Activated CD4-positive, alpha-beta T cell treated with anti-CD3 and anti-CD28 coated beads for 36 hours (primary cell): ENCODE measurements at regions not wholly inside any gene's neighbourhood (a gene's known extent, or its start where the extent isn't known, plus 50 kb on each side); places are given as distances from the start of the nearest gene placed in this dataset.

Experiments used
- ATAC-seq: fragments of 200-7000 bp; cut with Tn5 transposase; one replicate; pipeline ENCODE4 v1.10.0; 2021; ENCODE audit warnings: mild to moderate bottlenecking, moderate library complexity
- CTCF ChIA-PET: fragments of 350-600 bp; sonication (Branson Sonifier 250); formaldehyde crosslinking; loops from one replicate; lab custom pipeline; 2021; ENCODE audit warnings: antibody characterized with exemption; lab: Charles Lee
- POLR2A ChIA-PET: fragments of 350-600 bp; sonication (Branson Sonifier 250); formaldehyde crosslinking; loops from one replicate; lab custom pipeline; 2021; ENCODE audit warnings: antibody characterized with exemption, inconsistent platforms; lab: Charles Lee
- DNase-seq: peaks from one replicate; pipeline ENCODE4 v3.0.0-alpha.2; 2020
- H3K27ac Mint-ChIP-seq: one replicate; pipeline ENCODE4 v1.8.0; 2021; ENCODE audit warnings: mixed read lengths
- H3K27me3 Mint-ChIP-seq: one replicate; pipeline ENCODE4 v1.8.0; 2021; ENCODE audit warnings: mixed read lengths
- H3K36me3 Mint-ChIP-seq: one replicate; pipeline ENCODE4 v1.8.0; 2021; ENCODE audit warnings: low read depth, mixed read lengths
- H3K4me1 Mint-ChIP-seq: one replicate; pipeline ENCODE4 v1.8.0; 2021; ENCODE audit warnings: mixed read lengths
- H3K4me3 Mint-ChIP-seq: one replicate; pipeline ENCODE4 v1.8.0; 2021; ENCODE audit warnings: mild to moderate bottlenecking, moderate library complexity, mixed read lengths
- H3K9me3 Mint-ChIP-seq: one replicate; pipeline ENCODE4 v1.8.0; 2021; ENCODE audit warnings: low read depth, mixed read lengths
- intact Hi-C, 2 experiments: fragments of 100-400 bp; cut with DNase I in 1 of 2; cut with micrococcal nuclease in 1 of 2; formaldehyde crosslinking; loops; one replicate each; pipeline versions ENCODE4 v1.14.2 to v1.15.1; 2022 to 2024; cut with DNase I, micrococcal nuclease

DNA sequence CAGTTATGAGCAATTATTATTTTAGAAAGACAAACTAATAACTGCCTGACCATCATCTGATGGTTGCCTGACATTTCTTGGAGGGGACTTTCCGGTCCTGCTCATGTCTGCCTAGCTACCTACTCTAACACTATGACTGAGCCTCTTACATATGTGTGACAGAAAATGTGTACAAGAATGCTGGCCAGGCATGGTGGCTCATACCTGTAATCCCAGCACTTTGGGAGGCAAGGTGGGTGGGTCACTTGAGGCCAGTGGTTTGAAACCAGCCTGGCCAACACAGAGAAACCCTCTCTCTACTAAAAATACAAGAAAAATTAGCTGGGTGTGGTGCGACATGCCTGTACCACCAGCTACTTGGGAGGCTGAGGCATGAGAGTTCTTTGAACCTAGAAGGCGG is 666.3 kb downstream of the KCNJ3 start:
- no peak overlapping the region for H3K27ac Mint-ChIP-seq
- peaks cover 2% of the 10 kb centered on the region for H3K27me3 Mint-ChIP-seq
- no peaks in the 10 kb centered on the region for H3K9me3 Mint-ChIP-seq
- intact Hi-C loops, result no loop called here
- POLR2A ChIA-PET, result no interaction called here
- no peak overlapping the region for H3K4me3 Mint-ChIP-seq
- no peaks in the 10 kb centered on the region for H3K4me1 Mint-ChIP-seq
- CTCF ChIA-PET, result interaction anchor here (0.6 to 2.8 kb wide), 2 partner anchors 12 to 162 kb away, joined by 3 to 6 read pairs; no protein-coding TSS in a partner anchor
- ATAC-seq (no peak), DNase-seq (no peak)
- H3K36me3 Mint-ChIP-seq, result no peaks in the 10 kb centered on the region

GRCh38 chr2:155363349-155363888 is 664.9 kb downstream of the KCNJ3 start:
- no peaks in the 10 kb centered on the region for H3K4me1 Mint-ChIP-seq
- intact Hi-C loops, result no loop called here

GRCh38 chr2:155357172-155357571 is 658.7 kb downstream of the KCNJ3 start:
- POLR2A ChIA-PET, result no interaction called here
- H3K27ac Mint-ChIP-seq, result no peak overlapping the region
- CTCF ChIA-PET, result interaction anchor here (0.8 kb wide), 1 partner anchor 29 kb away, joined by 4 read pairs; no protein-coding TSS in a partner anchor

More at GRCh38 chr2:155363349-155363888, 664.9 kb downstream of the KCNJ3 start:
- Mint-ChIP-seq H3K27me3 (peaks cover 2% of the 10 kb centered on the region), H3K9me3 (peaks cover 4% of the 10 kb centered on the region), H3K27ac (no peak overlapping the region), H3K36me3 (no peaks in the 10 kb centered on the region), H3K4me3 (no peak overlapping the region)
- ChIA-PET CTCF (interaction anchor here (0.8 to 2.8 kb wide), 2 partner anchors 13 to 14 kb away, joined by 3 to 6 read pairs; no protein-coding TSS in a partner anchor), POLR2A (no interaction called here)
- DNase-seq, result no peak
- ATAC-seq, result no peak

GRCh38 chr2:155356250-155356649 is 657.8 kb downstream of the KCNJ3 start:
- H3K9me3 Mint-ChIP-seq, result peaks cover 10% of the 10 kb centered on the region
- no peaks in the 10 kb centered on the region for H3K36me3 Mint-ChIP-seq
- H3K4me1 Mint-ChIP-seq, result no peaks in the 10 kb centered on the region
- DNase-seq, result no peak
- no peak overlapping the region for H3K27ac Mint-ChIP-seq
- H3K27me3 Mint-ChIP-seq, result no peaks in the 10 kb centered on the region
- ATAC-seq, result no peak
- ChIA-PET CTCF (interaction anchor here (0.8 kb wide), 1 partner anchor 30 kb away, joined by 4 read pairs; no protein-coding TSS in a partner anchor), POLR2A (no interaction called here)
- intact Hi-C loops, result no loop called here
- H3K4me3 Mint-ChIP-seq, result no peak overlapping the region

More at GRCh38 chr2:155357172-155357571, 658.7 kb downstream of the KCNJ3 start:
- no peak for ATAC-seq
- H3K36me3 Mint-ChIP-seq, result no peaks in the 10 kb centered on the region
- no peaks in the 10 kb centered on the region for H3K4me1 Mint-ChIP-seq
- H3K27me3 Mint-ChIP-seq, result no peaks in the 10 kb centered on the region
- DNase-seq, result no peak
- intact Hi-C loops, result no loop called here
- H3K4me3 Mint-ChIP-seq, result no peak overlapping the region
- peaks cover 10% of the 10 kb centered on the region for H3K9me3 Mint-ChIP-seq

DNA sequence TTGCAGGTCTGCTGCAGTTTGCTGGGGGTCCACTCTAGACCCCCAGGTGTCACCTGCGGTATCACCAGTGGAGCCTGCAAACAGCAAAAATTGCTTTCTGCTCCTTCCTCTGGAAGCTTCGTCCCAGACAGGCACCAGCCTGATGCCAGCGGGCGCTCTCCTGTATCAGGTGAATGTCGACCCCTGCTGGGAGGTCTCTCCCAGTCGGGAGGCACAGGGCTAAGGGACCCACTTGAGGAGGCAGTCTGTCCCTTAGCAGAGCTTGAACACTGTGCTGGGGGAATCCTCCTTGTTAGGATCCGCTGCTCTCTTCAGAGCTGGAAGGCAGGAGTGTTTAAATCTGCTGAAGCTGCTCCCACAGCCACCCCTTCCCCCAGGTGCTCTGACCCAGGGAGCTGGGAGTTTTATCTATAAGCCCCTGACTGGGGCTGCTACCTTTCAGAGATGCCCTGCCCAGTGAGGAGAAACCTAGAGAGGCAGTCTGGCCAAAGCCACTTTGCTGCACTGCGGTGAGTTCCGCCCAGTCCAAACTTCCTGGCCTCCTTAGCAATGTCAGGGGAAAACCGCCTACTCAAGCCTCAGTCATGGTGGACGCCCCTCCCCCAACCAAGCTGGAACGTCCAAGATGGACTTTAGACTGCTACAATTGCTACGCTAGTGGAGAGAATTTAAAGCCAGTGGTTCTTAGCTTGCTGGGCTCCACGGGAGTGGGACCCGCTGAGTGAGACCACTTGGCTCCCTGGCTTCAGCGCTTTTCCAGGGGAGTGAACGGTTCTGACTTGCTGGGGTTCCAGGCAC is 652.5 kb downstream of the KCNJ3 start:
- ChIA-PET CTCF (no interaction called here), POLR2A (no interaction called here)
- Mint-ChIP-seq H3K4me3 (no peak overlapping the region), H3K9me3 (peaks cover under 1% of the 10 kb centered on the region), H3K4me1 (no peaks in the 10 kb centered on the region), H3K36me3 (no peaks in the 10 kb centered on the region), H3K27me3 (no peaks in the 10 kb centered on the region), H3K27ac (no peak overlapping the region)
- no peak for DNase-seq
- intact Hi-C loops, result no loop called here
- no peak for ATAC-seq

DNA sequence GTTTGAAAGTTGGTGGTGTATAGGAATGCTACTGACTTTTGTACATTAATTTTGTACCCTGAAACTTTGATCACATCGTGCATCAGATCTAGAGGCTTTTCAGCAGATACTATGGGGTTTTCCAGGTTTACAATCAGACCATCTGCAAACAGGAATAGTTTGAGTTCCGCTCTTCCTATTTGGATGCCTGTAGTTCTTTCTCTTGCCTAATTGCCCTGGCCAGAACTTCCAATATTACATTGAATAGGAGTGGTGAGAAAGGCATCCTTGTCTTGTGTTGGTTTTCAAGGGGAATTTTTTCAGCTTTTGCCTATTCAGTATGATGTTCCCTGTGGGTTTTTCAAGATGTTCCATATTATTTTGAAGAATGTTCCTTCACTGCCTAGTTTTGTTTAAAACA is 633.5 kb downstream of the KCNJ3 start:
- CTCF ChIA-PET, result no interaction called here
- no peaks in the 10 kb centered on the region for H3K36me3 Mint-ChIP-seq
- H3K4me3 Mint-ChIP-seq, result no peak overlapping the region
- no peak for ATAC-seq
- DNase-seq, result no peak
- intact Hi-C loops, result no loop called here
- no peaks in the 10 kb centered on the region for H3K4me1 Mint-ChIP-seq
- H3K27me3 Mint-ChIP-seq, result no peaks in the 10 kb centered on the region
- no peaks in the 10 kb centered on the region for H3K9me3 Mint-ChIP-seq
- POLR2A ChIA-PET, result no interaction called here
- no peak overlapping the region for H3K27ac Mint-ChIP-seq

DNA sequence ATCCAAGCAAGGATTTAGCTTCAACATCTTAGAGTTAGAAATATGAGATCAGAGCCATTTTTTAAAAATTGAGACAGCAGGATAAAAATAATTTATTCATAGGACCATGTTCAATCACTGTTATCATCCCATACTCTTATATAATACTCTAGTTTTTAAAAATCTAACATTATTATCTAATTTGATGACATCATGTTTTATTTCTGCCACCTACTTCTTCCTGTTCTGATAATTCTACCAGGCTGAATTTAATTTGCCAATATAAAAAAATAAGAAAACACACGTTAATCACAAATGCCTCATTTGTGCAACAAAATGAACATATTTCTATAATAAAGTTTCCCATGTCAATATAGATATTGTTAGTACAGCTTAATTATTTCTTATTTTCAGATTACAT is 621.7 kb downstream of the KCNJ3 start:
- Mint-ChIP-seq H3K4me1 (no peaks in the 10 kb centered on the region), H3K36me3 (no peaks in the 10 kb centered on the region), H3K4me3 (no peak overlapping the region), H3K9me3 (no peaks in the 10 kb centered on the region), H3K27me3 (no peaks in the 10 kb centered on the region), H3K27ac (no peak overlapping the region)
- intact Hi-C loops, result no loop called here
- no peak for DNase-seq
- ChIA-PET POLR2A (no interaction called here), CTCF (no interaction called here)
- no peak for ATAC-seq

DNA sequence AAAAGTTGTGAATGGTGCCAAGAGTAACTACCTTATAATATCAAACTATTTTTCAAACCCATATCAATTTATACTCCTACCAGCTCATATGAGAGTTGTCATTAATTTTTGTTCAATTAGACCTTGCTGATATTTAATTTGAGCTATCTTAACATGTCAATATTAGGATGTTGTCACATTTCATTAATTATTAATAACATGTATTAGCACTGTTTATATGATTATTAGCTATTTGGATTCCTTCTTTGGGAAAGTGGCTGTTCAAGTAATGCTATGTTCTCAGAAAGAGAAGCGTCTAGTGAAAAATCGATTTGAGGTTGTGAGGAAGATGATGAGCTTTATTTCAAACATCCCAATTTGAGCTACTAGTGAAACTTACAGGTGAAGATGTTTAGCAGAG is 620.2 kb downstream of the KCNJ3 start:
- H3K9me3 Mint-ChIP-seq, result no peaks in the 10 kb centered on the region
- ChIA-PET CTCF (no interaction called here), POLR2A (no interaction called here)
- no peak overlapping the region for H3K27ac Mint-ChIP-seq
- no peak for ATAC-seq
- no peak for DNase-seq
- no peaks in the 10 kb centered on the region for H3K4me1 Mint-ChIP-seq
- no peaks in the 10 kb centered on the region for H3K36me3 Mint-ChIP-seq
- H3K4me3 Mint-ChIP-seq, result no peak overlapping the region
- no peaks in the 10 kb centered on the region for H3K27me3 Mint-ChIP-seq
- intact Hi-C loops, result no loop called here

GRCh38 chr2:155315768-155316167 is 617.3 kb downstream of the KCNJ3 start:
- intact Hi-C loops, result no loop called here
- Mint-ChIP-seq H3K27ac (no peak overlapping the region), H3K9me3 (no peaks in the 10 kb centered on the region), H3K4me3 (no peak overlapping the region), H3K36me3 (no peaks in the 10 kb centered on the region), H3K4me1 (no peaks in the 10 kb centered on the region), H3K27me3 (no peaks in the 10 kb centered on the region)
- DNase-seq (no peak), ATAC-seq (no peak)
- ChIA-PET CTCF (no interaction called here), POLR2A (no interaction called here)

DNA sequence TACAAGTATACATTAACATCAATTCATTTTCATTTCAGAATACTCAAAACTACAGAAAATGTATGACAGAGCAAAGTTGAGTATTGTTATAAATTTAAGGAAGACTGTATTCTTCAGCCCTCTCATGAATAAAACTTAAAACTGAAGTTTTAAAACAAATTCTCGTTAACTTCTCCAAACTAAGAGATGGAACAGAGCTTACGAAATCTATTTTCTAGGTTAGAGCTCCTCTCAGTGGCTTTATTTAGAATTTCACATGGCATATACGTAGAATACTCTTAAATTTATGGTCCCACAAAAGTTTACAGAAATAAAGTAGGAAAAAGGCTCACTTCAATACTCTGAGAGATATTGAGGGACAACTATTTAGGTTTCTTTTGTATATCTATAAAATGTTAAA is 612.1 kb downstream of the KCNJ3 start:
- Mint-ChIP-seq H3K27ac (no peak overlapping the region), H3K9me3 (no peaks in the 10 kb centered on the region), H3K4me1 (no peaks in the 10 kb centered on the region), H3K36me3 (no peaks in the 10 kb centered on the region), H3K4me3 (no peak overlapping the region), H3K27me3 (no peaks in the 10 kb centered on the region)
- ChIA-PET CTCF (interaction anchor here (1.9 kb wide), 1 partner anchor 30 kb away, joined by 5 read pairs; no protein-coding TSS in a partner anchor), POLR2A (no interaction called here)
- ATAC-seq, result no peak
- no peak for DNase-seq
- intact Hi-C loops, result loop anchor here in 1 of 2 experiments (2.0 to 5.0 kb wide), 2 partner anchors 686 to 858 kb away; no protein-coding TSS in a partner anchor

GRCh38 chr2:155309483-155309882 is 611.0 kb downstream of the KCNJ3 start:
- no peak overlapping the region for H3K27ac Mint-ChIP-seq
- no peak overlapping the region for H3K4me3 Mint-ChIP-seq
- no peak for DNase-seq
- CTCF ChIA-PET, result no interaction called here
- ATAC-seq, result no peak
- H3K9me3 Mint-ChIP-seq, result no peaks in the 10 kb centered on the region
- no peaks in the 10 kb centered on the region for H3K36me3 Mint-ChIP-seq
- intact Hi-C loops, result no loop called here
- H3K27me3 Mint-ChIP-seq, result no peaks in the 10 kb centered on the region
- POLR2A ChIA-PET, result no interaction called here
- no peaks in the 10 kb centered on the region for H3K4me1 Mint-ChIP-seq
